ENCODE measurements at regions not wholly inside any gene's neighbourhood (a gene's known extent, or its start where the extent isn't known, plus 50 kb on each side); places are given as distances from the start of the nearest gene placed in this dataset.

DNA sequence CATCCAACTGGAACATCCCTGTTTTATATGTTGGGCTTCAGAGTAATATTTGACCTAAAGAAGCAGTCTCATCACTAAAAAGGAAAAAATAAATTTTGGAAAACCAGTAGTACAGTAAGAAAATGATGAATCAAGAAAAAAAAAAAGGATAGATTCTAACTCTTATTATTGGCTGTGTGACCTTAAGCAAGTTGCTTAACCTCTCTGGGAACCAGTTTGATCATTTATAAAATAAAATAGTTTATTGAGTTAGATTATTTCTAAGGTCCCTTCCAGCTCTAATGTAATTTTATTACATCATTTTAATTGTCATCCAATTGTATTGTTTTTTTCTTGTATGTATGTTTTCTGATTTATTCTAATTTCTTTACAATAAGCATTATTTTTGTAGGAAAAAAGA lies 127.0 kb downstream of the PRELID2 start:
- intact Hi-C loops (cut with micrococcal nuclease) = no loop called here

DNA sequence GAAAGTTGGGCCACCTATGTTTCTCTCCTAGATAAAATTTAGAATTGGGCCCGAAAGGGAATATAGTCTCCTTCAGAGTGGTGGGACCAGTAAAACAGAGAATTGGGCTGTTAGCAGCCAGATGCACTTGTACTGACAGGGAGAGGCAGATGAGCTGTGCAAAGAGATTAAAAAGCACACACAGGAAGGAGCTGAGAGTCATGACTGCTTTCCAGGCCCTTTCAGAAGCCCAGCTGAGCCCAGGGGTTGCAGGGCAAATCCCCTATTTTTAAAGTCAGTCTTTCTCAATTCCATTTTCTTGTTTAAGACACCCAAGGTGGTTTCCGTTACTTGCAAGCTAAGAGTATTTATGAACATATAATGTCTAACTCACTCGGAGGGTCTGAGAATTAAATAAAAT lies 130.4 kb downstream of the PRELID2 start:
- H3K27ac ChIP-seq (replicated peaks) = no peak overlapping the region
- TF ChIP-seq, protein P1, sequence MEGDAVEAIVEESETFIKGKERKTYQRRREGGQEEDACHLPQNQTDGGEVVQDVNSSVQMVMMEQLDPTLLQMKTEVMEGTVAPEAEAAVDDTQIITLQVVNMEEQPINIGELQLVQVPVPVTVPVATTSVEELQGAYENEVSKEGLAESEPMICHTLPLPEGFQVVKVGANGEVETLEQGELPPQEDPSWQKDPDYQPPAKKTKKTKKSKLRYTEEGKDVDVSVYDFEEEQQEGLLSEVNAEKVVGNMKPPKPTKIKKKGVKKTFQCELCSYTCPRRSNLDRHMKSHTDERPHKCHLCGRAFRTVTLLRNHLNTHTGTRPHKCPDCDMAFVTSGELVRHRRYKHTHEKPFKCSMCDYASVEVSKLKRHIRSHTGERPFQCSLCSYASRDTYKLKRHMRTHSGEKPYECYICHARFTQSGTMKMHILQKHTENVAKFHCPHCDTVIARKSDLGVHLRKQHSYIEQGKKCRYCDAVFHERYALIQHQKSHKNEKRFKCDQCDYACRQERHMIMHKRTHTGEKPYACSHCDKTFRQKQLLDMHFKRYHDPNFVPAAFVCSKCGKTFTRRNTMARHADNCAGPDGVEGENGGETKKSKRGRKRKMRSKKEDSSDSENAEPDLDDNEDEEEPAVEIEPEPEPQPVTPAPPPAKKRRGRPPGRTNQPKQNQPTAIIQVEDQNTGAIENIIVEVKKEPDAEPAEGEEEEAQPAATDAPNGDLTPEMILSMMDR (IDR thresholded peaks at IDR 0.05; ENCODE audit: borderline replicate concordance) = no peak
- no peak for DNase-seq
- H3K4me1 ChIP-seq = no peaks in the 10 kb centered on the region
- H3K27me3 ChIP-seq (ENCODE audit: low read depth) = no peaks in the 10 kb centered on the region
- no peaks in the 10 kb centered on the region for H3K9me3 ChIP-seq (replicated peaks)
- H3K4me3 ChIP-seq = no peak overlapping the region
- intact Hi-C loops (cut with micrococcal nuclease) = no loop called here
- H3K36me3 ChIP-seq = no peaks in the 10 kb centered on the region

More for the DNA sequence above, 127.0 kb downstream of the PRELID2 start:
- TF ChIP-seq, protein P1 (IDR thresholded peaks at IDR 0.05; ENCODE audit: borderline replicate concordance) = no peak
- Histone ChIP-seq H3K9me3 (replicated peaks) (no peaks in the 10 kb centered on the region), H3K27me3 (ENCODE audit: low read depth) (no peaks in the 10 kb centered on the region), H3K36me3 (no peaks in the 10 kb centered on the region), H3K27ac (replicated peaks) (no peak overlapping the region), H3K4me1 (no peaks in the 10 kb centered on the region), H3K4me3 (no peak overlapping the region)
- DNase-seq = no peak

DNA sequence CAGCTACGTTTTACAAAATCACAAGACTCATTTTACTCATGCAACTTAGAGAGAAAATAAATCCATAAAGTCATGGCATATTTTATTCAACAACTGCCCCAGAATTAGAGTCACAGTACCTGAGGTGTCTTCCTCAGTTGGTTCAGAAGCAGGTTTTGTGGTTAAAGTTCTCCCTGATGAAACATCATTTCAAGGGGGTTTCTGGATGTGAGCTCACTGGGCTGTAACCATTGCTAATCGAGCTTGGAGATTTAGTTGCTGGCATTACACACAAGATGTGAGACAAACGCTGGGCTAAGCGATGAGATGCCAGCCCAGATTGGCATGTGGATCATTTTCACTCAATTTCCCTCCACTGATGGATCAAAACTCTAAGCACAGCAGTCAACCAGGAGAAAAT lies 131.3 kb downstream of the PRELID2 start:
- Histone ChIP-seq H3K4me1 (no peaks in the 10 kb centered on the region), H3K9me3 (replicated peaks) (no peaks in the 10 kb centered on the region), H3K27me3 (ENCODE audit: low read depth) (no peaks in the 10 kb centered on the region), H3K4me3 (no peak overlapping the region), H3K27ac (replicated peaks) (no peak overlapping the region), H3K36me3 (no peaks in the 10 kb centered on the region)
- intact Hi-C loops (cut with micrococcal nuclease) = no loop called here
- no peak for DNase-seq
- TF ChIP-seq, protein P1 (IDR thresholded peaks at IDR 0.05; ENCODE audit: borderline replicate concordance) = no peak

DNA sequence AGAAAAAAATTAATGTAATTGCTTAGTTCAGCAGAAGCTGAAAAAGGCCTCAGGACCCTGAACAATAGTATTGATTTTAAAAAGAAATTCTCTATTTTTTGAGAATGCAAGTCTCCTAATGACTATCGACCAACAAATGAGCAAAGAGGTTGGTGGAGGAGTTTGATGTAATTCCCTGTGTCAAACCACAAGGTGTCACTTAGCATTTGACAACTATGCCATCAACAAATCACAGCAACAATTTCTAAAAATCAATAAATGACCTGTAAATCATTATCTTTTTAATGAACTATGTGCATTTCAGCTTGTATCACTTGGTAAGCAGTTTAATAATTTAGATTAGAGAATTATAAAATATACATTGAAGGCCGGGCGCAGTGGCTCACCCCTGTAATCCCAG lies 133.7 kb downstream of the PRELID2 start:
- Histone ChIP-seq H3K4me1 (no peaks in the 10 kb centered on the region), H3K36me3 (no peaks in the 10 kb centered on the region), H3K27ac (replicated peaks) (no peak overlapping the region), H3K27me3 (ENCODE audit: low read depth) (no peaks in the 10 kb centered on the region), H3K9me3 (replicated peaks) (no peaks in the 10 kb centered on the region), H3K4me3 (no peak overlapping the region)
- intact Hi-C loops (cut with micrococcal nuclease) = no loop called here
- TF ChIP-seq, protein P1 (IDR thresholded peaks at IDR 0.05; ENCODE audit: borderline replicate concordance) = no peak
- DNase-seq = no peak

DNA sequence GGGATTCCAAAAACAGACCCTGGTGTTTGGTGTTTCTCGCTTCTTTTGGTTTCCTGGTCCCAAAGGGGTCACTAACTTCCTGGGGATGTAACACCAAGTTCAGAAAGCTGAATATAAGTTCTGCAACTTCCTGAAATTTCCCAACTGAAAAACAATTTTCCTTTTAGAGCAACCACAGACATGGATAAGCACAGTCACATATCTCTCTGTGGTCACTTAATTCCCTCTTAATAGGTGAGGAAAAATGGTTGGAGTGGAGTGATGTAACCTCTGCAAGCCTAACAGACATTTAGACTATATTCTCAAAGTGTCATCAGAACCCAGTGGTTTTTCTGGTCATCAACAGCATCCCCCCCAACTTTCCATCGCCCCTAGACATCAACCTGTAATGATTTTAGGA lies 135.3 kb downstream of the PRELID2 start:
- H3K4me1 ChIP-seq = no peaks in the 10 kb centered on the region
- H3K27me3 ChIP-seq (ENCODE audit: low read depth) = no peaks in the 10 kb centered on the region
- no peaks in the 10 kb centered on the region for H3K36me3 ChIP-seq
- TF ChIP-seq, protein P1 (IDR thresholded peaks at IDR 0.05; ENCODE audit: borderline replicate concordance) = no peak
- H3K27ac ChIP-seq (replicated peaks) = no peak overlapping the region
- no peaks in the 10 kb centered on the region for H3K9me3 ChIP-seq (replicated peaks)
- intact Hi-C loops (cut with micrococcal nuclease) = no loop called here
- DNase-seq = no peak
- H3K4me3 ChIP-seq = no peak overlapping the region
